T-helper 9 cell (primary cell): ENCODE measurements at regions not wholly inside any gene's neighbourhood (a gene's known extent, or its start where the extent isn't known, plus 50 kb on each side); places are given as distances from the start of the nearest gene placed in this dataset.

Experiments
- DNase-seq: peaks from one replicate; pipeline ENCODE4 v3.0.0-alpha.2; 2020

DNA sequence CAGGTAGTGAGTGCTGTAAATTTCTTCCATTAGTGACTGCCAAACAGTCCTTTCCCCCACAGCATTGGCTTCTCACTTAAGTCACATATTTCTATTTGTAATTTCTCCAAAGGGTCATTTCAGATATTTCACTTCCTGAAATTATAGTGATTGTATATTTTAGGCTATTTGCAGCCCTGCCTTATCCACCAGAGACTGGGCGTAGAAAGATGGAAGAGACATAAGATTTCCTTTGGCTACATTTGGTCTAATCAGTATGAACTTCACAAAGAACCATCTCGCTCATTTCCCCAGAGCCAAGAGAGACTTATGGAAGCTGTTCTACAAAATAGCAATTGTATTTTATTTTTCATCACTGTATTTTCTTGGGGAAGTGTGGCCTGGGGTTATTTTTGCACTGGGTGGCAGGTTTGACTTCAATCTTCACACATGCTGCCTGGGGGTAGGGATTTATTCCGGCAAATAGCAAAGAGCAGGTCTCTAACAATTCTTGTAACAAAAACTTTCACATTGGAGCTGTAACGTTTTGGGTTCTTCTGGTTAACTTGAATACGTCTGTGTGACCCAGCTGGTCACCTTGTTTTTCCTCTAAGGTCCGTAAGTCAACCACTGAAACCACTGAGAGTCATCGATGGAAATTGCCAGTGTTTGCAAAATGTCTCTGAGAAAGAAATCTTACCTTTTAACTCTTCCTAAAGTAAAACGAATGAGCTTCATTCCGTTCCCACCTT, 170.6 kb upstream of the SERPINE2 start:
- no peak for DNase-seq

DNA sequence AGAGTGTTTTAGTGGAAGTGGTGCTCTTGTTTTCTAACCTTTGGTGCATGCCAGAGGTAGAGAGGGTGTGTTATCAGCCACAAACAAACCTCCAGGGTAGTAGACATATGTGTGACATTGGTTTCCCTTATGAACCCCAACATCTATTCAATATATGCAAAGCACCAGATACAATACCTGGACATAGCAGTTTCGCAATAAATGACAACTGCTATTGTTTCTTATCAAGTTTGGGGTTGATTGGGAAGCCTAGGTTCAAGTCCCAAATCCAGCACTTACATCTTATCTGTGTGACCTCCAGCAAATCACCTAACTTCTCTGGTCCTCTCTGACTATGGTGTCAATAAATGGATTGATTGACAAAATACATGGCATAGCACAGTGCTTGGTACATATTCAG, 169.4 kb upstream of the SERPINE2 start:
- DNase-seq: no peak

- DNase-seq: no peak
These were observed 168.9 kb upstream of the SERPINE2 start for GRCh38 chr2:224208007-224208406.

GRCh38 chr2:224206816-224207215, 167.7 kb upstream of the SERPINE2 start:
- no peak for DNase-seq

DNA sequence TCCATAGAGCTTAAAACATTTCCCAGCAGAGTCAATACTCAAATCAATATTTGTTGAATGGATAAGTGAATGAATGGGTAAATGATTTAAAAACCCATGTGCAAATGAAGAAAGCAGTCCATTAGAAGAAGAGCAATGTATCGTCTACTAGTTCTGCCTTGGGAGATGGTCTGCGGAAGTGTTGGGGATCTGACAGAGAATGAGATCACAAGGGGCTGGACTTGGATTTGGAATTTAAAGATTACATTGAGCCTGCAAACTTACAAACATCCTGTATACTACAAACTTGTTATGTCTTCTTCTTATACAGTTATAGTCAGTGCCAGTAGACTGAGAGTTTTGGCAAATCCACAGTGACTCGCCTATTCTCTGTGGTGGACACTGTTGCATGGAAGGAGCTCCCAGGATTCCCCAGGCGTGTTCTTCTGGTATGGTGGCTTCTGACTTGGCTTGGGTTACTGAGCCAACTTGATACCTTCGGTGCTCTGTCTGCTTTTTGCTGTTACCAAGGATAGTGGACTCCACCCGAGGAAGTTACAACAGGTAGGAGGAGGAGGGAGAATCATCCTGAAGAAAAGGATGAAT, 163.3 kb upstream of the SERPINE2 start:
- no peak for DNase-seq

DNA sequence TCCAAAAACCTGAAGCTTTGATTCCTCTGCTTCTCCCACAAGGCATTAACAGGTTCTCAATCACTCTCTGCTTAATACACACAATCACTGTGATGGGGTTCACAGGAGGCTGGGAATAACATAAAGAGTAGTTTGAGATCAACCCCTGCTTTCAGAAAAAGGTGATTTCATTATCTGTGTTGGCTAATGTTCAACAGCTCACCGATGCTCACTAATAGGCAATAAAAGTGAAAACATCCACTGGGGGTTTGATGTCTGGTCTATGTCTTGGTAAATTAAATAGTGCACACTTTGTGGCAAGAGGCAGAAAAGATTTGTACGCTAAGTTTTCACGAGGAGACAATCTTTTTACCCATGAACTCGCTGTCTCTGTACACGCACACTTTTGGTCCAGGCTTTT, 159.3 kb upstream of the SERPINE2 start:
- no peak for DNase-seq

DNA sequence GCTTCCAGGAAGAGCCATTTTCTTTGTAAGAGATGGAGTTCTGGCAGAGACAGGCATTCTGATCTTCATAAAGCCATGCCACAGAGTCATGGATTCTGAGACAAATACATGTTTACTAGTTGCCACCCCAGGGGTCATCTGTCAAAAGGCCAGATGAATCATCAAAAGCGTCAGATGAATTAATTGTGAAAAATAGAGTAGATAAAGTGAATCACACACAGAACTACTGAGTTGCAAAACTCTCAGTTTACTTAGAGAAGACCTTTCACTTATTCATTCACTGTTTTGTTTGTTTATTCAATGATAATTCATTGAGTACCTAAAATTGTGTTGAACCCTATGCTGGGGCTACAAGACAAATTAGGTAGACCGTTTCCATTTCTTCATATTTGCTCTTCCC, 157.7 kb upstream of the SERPINE2 start:
- no peak for DNase-seq

DNA sequence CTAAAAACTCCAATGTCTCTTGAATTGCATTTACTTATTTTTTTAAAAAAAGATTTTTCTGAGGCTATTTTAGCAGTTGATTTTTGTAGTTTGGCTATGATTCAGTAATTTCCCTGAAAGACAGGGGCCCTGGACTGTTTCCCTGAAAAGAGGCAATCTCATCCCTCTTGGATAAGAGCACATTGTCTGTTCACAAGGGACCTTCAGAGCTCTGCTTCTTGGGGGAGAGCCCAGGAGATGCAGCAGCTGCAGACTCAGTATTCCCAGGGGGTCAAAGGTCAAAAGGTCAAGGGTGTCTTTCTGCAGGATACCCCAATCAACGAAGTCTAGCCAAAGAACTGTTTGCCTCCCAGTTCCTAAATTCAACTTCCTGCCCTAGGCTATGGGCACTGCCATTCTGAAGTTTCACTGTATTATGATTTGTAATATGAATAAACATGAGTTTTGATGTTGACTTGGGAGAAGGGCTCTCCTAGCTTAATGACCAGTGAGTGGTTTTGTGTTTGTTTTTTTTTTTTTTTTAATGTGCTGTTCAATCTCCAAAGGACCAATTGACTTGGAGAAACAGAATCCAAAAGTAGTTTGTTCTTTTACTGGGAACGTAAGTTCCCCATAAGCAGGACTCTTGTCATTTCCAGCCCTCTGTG, 157.0 kb upstream of the SERPINE2 start:
- no peak for DNase-seq

DNA sequence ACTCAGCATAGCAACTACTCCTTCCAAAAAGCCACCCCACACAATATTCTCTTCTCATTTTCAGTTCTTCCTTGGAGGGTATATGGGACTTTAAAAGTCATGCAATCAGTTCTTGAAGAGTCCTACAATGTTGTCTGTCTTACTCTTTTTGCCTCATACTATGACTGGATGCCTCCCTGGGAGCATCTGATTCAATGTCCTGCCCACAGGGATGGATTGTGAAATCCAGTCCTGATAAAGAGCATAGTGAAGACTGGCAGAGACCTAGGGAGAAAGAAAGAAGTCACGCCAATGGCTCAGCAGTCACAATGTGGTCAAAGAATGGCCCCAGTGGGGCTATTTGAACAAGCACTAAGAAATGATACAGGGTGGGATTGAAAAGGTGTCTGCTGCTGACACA, 155.1 kb upstream of the SERPINE2 start:
- DNase-seq: no peak

GRCh38 chr2:224191465-224191864, 152.4 kb upstream of the SERPINE2 start:
- no peak for DNase-seq

DNA sequence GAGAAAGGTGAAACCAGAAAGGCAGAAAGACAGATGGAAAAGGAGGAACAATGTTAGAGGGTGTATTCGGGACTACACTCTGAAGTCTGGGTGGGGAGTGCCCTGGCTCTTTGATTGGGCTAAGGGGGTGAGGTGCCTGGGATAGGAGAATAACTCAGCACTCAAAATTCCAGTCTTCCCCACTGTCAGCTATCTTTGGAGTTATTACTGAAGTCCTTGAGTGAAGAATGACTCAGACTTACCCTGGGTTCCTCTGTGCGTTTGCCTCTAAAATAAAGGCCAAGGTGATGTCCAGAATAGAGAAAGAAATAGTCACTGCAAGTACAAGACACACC, 151.8 kb upstream of the SERPINE2 start:
- no peak for DNase-seq

DNA sequence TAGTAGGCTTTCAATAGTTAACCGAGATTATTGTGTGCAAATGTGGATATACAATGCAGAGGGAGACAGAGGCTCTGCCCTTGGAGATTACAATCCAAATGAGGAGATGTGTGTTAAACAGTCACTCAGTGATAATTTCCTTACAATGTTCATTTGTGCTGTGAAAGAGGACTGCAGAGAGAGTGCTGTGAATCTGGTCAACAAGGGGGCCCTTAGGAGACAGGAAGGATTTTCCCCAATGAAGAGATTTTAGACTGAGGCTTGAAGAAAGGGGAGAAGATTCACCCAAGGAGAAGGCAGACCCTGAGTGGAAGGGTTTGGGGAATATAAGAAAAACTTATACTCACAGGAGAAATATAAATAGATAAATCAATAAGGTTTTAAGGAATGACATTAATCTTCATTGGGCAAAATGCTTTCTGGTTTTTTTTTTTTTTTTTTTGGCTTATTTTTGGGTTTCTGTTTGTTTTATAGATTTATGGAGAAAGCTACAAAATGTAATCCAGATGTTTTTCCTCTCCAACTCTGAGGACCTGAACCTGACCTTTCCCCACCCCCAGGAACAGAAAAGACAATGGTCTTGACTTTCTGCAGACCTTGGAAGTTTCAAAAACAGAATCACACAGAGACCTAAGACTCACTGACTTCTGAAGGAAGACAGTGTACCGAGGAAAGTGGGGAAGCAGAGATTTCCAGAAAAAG, 151.3 kb upstream of the SERPINE2 start:
- no peak for DNase-seq

DNA sequence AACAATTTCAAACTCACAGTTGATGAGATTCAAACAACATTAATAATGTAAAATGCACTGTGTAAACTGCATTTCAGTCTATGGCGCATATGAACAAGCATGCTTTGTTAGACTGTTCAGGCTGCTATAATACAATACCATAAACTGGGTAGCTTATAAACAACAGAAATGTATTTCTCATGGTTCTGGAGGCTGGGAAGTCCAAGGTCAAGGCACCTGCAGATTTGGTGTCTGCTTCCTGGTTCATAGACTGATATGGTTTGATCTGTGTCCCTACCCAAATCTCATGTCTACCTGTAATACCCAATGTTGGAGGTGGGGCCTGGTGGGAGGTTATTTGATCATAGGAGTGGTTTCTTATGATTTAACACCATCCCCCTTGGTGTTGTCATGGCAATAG, 148.1 kb upstream of the SERPINE2 start:
- no peak for DNase-seq

GRCh38 chr2:224185023-224185601, 146.0 kb upstream of the SERPINE2 start:
- DNase-seq: no peak

- no peak for DNase-seq
These were observed 144.0 kb upstream of the SERPINE2 start for GRCh38 chr2:224183086-224183485.

- no peak for DNase-seq
These were observed 143.4 kb upstream of the SERPINE2 start for GRCh38 chr2:224182498-224182897.

- DNase-seq: no peak
These were observed 142.6 kb upstream of the SERPINE2 start for GRCh38 chr2:224181534-224182155.

DNA sequence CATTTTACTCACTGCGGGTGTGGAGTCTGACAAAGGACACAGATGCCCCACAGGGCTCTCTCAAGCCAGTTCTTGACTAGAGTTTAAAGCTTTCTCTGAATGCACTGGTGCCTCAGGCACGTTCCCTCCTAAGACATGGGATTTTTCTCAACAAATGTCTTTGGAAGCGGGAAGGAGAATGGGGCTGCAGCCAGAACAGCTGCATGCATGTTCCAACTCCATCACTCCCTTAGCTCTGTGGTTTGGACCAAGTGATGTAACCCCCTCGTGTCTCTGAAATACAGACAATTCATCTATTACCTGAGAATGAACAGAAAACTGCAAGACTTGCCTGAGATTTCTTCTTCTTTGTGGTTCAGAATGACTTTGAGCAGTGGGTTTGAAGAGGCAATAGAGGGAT, 141.7 kb upstream of the SERPINE2 start:
- DNase-seq: no peak

- DNase-seq: no peak
These were observed 139.0 kb upstream of the SERPINE2 start for GRCh38 chr2:224178056-224178455.

GRCh38 chr2:224175538-224175937, 136.5 kb upstream of the SERPINE2 start:
- DNase-seq: no peak

GRCh38 chr2:224174990-224175389, 135.9 kb upstream of the SERPINE2 start:
- no peak for DNase-seq

- no peak for DNase-seq
These were observed 135.4 kb upstream of the SERPINE2 start for GRCh38 chr2:224174521-224174920.

DNA sequence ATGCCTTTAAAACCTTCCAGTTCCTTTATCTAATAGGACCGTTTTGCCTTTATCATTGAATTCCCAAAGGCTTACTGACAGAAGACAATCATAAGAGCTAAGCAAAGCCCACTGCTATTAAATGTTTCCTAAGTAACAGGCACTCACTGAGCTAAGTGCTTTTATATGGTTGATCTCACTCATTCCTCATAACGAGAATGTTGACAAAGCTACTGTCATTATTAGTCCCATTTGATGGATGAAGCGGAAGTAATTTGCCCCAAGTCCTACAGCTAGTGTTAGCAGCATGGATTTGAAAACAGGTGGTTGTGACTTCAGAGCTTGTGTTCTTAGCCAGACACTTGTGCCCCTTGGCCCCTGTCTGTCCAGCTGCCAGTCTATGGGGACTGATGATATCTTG, 134.8 kb upstream of the SERPINE2 start:
- DNase-seq: no peak
